IMR-90 (cell line): ENCODE measurements at regions not wholly inside any gene's neighbourhood (a gene's known extent, or its start where the extent isn't known, plus 50 kb on each side); places are given as distances from the start of the nearest gene placed in this dataset.

Experiments
- ATAC-seq: fragments of 200-7000 bp; cut with Tn5 transposase; 2 replicates; pipeline ENCODE4 v1.9.1; 2020; ENCODE audit warnings: low read depth, mild to moderate bottlenecking, moderate library complexity
- BruUV-seq: library from RNA; stranded (reverse); fragments of 400-500 nt; replicated peaks from 2 replicates; lab custom pipeline; 2021; lab: Mats Ljungman, UMichigan
- CTCF ChIA-PET: fragments of 300-600 bp; formaldehyde crosslinking; extraction: SDS; loops from one replicate; lab custom pipeline; 2021; ENCODE audit warnings: antibody characterized with exemption; lab: Yijun Ruan, JAX
- POLR2A ChIA-PET: fragments of 300-600 bp; sonication (Branson Sonifier 250); formaldehyde crosslinking; loops from one replicate; lab custom pipeline; 2022; ENCODE audit warnings: antibody characterized with exemption; ENCODE audit not compliant: unreplicated experiment; lab: Charles Lee
- DNase-seq: peaks from one replicate; pipeline ENCODE4 v3.0.0; 2013
- H2AFZ ChIP-seq: replicated peaks from 2 replicates; pipeline ENCODE3; 2013; ENCODE audit warnings: low read length, mild to moderate bottlenecking; ENCODE audit not compliant: poor library complexity
- H2AK5ac ChIP-seq: 2 replicates; pipeline ENCODE4 v1.6.1; 2013; ENCODE audit warnings: low read depth, low read length, inconsistent platforms
- H2AK9ac ChIP-seq: replicated peaks from 2 replicates; pipeline ENCODE3; 2013; ENCODE audit warnings: mild to moderate bottlenecking, low read depth, low read length, moderate library complexity; ENCODE audit not compliant: poor library complexity
- H2BK120ac ChIP-seq: 2 replicates; pipeline ENCODE4 v1.6.1; 2013; ENCODE audit warnings: low read depth, low read length, inconsistent platforms
- H2BK15ac ChIP-seq: 3 replicates; pipeline ENCODE4 v1.6.1; 2013; ENCODE audit warnings: low read depth, low read length, inconsistent platforms
- H2BK20ac ChIP-seq: 2 replicates; pipeline ENCODE4 v1.6.1; 2013; ENCODE audit warnings: low read depth, mild to moderate bottlenecking, inconsistent platforms, low read length, moderate library complexity
- H2BK5ac ChIP-seq: 2 replicates; pipeline ENCODE4 v1.6.1; 2013; ENCODE audit warnings: mild to moderate bottlenecking, low read depth, low read length, inconsistent platforms; ENCODE audit not compliant: poor library complexity, severe bottlenecking
- H3K14ac ChIP-seq: replicated peaks from 2 replicates; pipeline ENCODE4 v1.6.1; 2013; ENCODE audit warnings: low read depth, low read length, inconsistent platforms
- H3K18ac ChIP-seq: 2 replicates; pipeline ENCODE4 v1.6.1; 2013; ENCODE audit warnings: low read depth, low read length, control low read depth
- H3K23ac ChIP-seq: 2 replicates; pipeline ENCODE4 v1.6.1; 2013; ENCODE audit warnings: low read depth, low read length, inconsistent platforms
- H3K27ac ChIP-seq: 2 replicates; pipeline ENCODE4 v1.5.1; 2013; ENCODE audit warnings: mild to moderate bottlenecking, control low read depth, low read length; ENCODE audit not compliant: insufficient read depth
- H3K27me3 ChIP-seq: 2 replicates; pipeline ENCODE4 v1.6.1; 2013; ENCODE audit warnings: low read length; ENCODE audit not compliant: control insufficient read depth, insufficient read depth
- H3K36me3 ChIP-seq: 2 replicates; pipeline ENCODE4 v1.6.1; 2013; ENCODE audit warnings: low read length, mixed read lengths; ENCODE audit not compliant: control insufficient read depth, insufficient read depth
- H3K4ac ChIP-seq: 2 replicates; pipeline ENCODE4 v1.6.1; 2013; ENCODE audit warnings: low read depth, low read length, inconsistent platforms
- H3K4me1 ChIP-seq: 2 replicates; pipeline ENCODE4 v1.6.1; 2013; ENCODE audit warnings: low read length, mixed read lengths; ENCODE audit not compliant: control insufficient read depth, insufficient read depth
- H3K4me2 ChIP-seq: 2 replicates; pipeline ENCODE4 v1.6.1; 2013; ENCODE audit warnings: low read depth, mild to moderate bottlenecking, control low read depth, low read length, moderate library complexity
- H3K4me3 ChIP-seq: 2 replicates; pipeline ENCODE4 v1.5.1; 2013; ENCODE audit warnings: low read depth, mild to moderate bottlenecking, control low read depth, low read length, moderate library complexity; ENCODE audit not compliant: insufficient read depth
- H3K56ac ChIP-seq: 2 replicates; pipeline ENCODE4 v1.6.1; 2013; ENCODE audit warnings: low read length, inconsistent platforms; ENCODE audit not compliant: insufficient read depth; ENCODE audit errors: extremely low read depth
- H3K79me1 ChIP-seq, 2 experiments: 2 replicates each; pipeline ENCODE4 v1.6.1; 2013; ENCODE audit warnings: low read length in 2 of 2, inconsistent platforms in 1 of 2, low read depth in 1 of 2
- H3K9ac ChIP-seq: 2 replicates; pipeline ENCODE4 v1.6.1; 2013; ENCODE audit warnings: low read depth, low read length, control low read depth
- H3K9me1 ChIP-seq: 2 replicates; pipeline ENCODE4 v1.6.1; 2013; ENCODE audit warnings: low read length, inconsistent platforms; ENCODE audit not compliant: insufficient read depth
- H3K9me3 ChIP-seq: 2 replicates; pipeline ENCODE4 v1.6.1; 2013; ENCODE audit warnings: low read length; ENCODE audit not compliant: control insufficient read depth, insufficient read depth
- H4K20me1 ChIP-seq: 2 replicates; pipeline ENCODE4 v1.6.1; 2013; ENCODE audit warnings: low read length, inconsistent platforms; ENCODE audit not compliant: insufficient read depth
- H4K5ac ChIP-seq: 2 replicates; pipeline ENCODE4 v1.6.1; 2013; ENCODE audit warnings: mild to moderate bottlenecking, low read depth, low read length, control low read depth
- H4K8ac ChIP-seq, 2 experiments: 2 replicates each; pipeline ENCODE4 v1.6.1; 2013; ENCODE audit warnings: low read depth in 2 of 2, low read length in 2 of 2, control low read depth in 1 of 2, inconsistent platforms in 1 of 2
- H4K91ac ChIP-seq: 2 replicates; pipeline ENCODE4 v1.6.1; 2013; ENCODE audit warnings: low read depth, low read length, inconsistent platforms; ENCODE audit not compliant: insufficient read depth
- BHLHE40 ChIP-seq: fragments of 150-350 bp; IDR thresholded peaks from 2 replicates; pipeline ENCODE4 v1.6.1; 2016; ENCODE audit warnings: mild to moderate bottlenecking, low read depth, low read length
- CEBPB ChIP-seq: IDR thresholded peaks from 2 replicates; pipeline ENCODE4 v1.6.1; 2012; ENCODE audit warnings: low read depth, low read length, improper control_type of control experiment
- CHD1 ChIP-seq: IDR thresholded peaks from 2 replicates; pipeline ENCODE4 v1.6.1; 2012; ENCODE audit warnings: low read depth, low read length, improper control_type of control experiment
- FOS ChIP-seq: fragments of 150-350 bp; IDR thresholded peaks from 2 replicates; pipeline ENCODE4 v1.6.1; 2016; ENCODE audit warnings: low read depth, low read length
- MAZ ChIP-seq: IDR thresholded peaks from 2 replicates; pipeline ENCODE4 v1.6.1; 2012; ENCODE audit warnings: low read depth, mild to moderate bottlenecking, low read length, improper control_type of control experiment, moderate library complexity, borderline replicate concordance
- NFE2L2 ChIP-seq: fragments of 150-350 bp; IDR thresholded peaks from 2 replicates; pipeline ENCODE4 v1.6.1; 2016; ENCODE audit warnings: low read depth, mild to moderate bottlenecking, low read length
- POLR2A ChIP-seq: IDR thresholded peaks from 2 replicates; pipeline ENCODE4 v1.6.1; 2012; ENCODE audit warnings: mild to moderate bottlenecking, low read depth, low read length
- RAD21 ChIP-seq: IDR thresholded peaks from 2 replicates; pipeline ENCODE4 v1.6.1; 2012; ENCODE audit warnings: low read length, improper control_type of control experiment
- RFX5 ChIP-seq: IDR thresholded peaks from 2 replicates; pipeline ENCODE4 v1.8.0; 2012; ENCODE audit warnings: low read depth, mild to moderate bottlenecking, low read length, moderate library complexity
- SMC3 ChIP-seq: fragments of 150-350 bp; IDR thresholded peaks from 2 replicates; pipeline ENCODE4 v1.6.1; 2016; ENCODE audit warnings: low read depth, mild to moderate bottlenecking, antibody characterized with exemption, low read length, moderate library complexity
- WGBS, 2 experiments: methylation state at CpG; one replicate each; pipeline versions ENCODE4 v1.1.5 to v1.1.7; 2013; ENCODE audit warnings: missing lambda C conversion rate in 2 of 2; ENCODE audit not compliant: insufficient read length in 1 of 2; ENCODE audit errors: extremely low coverage in 2 of 2; 5-methylcytosine and 5-hydroxymethylcytosine counted together
- dilution Hi-C: fragments of 300-500 bp; cut with HindIII; formaldehyde crosslinking; loops from one replicate; pipeline ENCODE4 v1.14.3; 2018; ENCODE audit warnings: low sequenced_read_pairs; ENCODE audit not compliant: unreplicated experiment
- in situ Hi-C: fragments of 300-500 bp; cut with MboI; formaldehyde crosslinking; loops from 3 replicates; pipeline ENCODE4 v1.14.3; 2019; ENCODE audit warnings: low sequenced_read_pairs, inconsistent platforms, mixed read lengths
- intact Hi-C: fragments of 100-400 bp; cut with micrococcal nuclease; formaldehyde crosslinking; loops from 2 replicates; pipeline ENCODE4 v1.10.0; 2022
- TF ChIP-seq, protein P1 (sequence below): conservative IDR thresholded peaks from 2 replicates; pipeline ENCODE4 v1.5.1; 2012; ENCODE audit warnings: mild to moderate bottlenecking, low read depth, low read length, improper control_type of control experiment
- TF ChIP-seq, protein P2 (sequence below): fragments of 150-350 bp; IDR thresholded peaks from 2 replicates; pipeline ENCODE4 v1.6.1; 2017; ENCODE audit warnings: mild to moderate bottlenecking, antibody characterized with exemption, low read length, low read depth
- TF ChIP-seq, protein P3 (sequence below): fragments of 150-350 bp; IDR thresholded peaks from 2 replicates; pipeline ENCODE4 v1.6.1; 2016; ENCODE audit warnings: low read depth, mild to moderate bottlenecking, low read length, moderate library complexity, borderline replicate concordance

DNA sequence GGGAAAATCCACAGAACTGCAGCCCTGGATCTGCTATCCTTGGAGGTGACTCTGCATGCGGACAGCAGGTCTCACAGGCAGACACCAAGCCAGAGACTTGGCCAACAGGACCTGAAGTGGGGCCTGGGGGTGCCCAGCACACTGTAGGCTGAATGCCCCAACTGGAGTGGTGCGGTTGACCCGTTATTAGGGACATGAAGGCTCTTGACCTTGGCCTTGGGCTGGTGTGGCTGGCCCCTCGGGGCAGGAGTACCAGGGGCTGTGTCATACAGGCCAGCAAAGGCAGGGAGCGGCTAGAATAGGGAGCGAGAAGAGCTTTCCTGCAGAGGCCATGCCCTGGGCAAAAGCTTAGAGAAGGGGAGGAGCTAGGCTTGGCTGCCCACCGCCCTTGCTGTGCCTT, 153.2 kb upstream of the MVB12B start:
- Histone ChIP-seq H4K91ac (no peak overlapping the region), H2AK5ac (no peak overlapping the region), H2AK9ac (no peak overlapping the region), H3K79me1 (no peaks in the 10 kb centered on the region), H3K23ac (no peak overlapping the region), H4K20me1 (no peaks in the 10 kb centered on the region), H2AFZ (no peak overlapping the region), H3K9me1 (no peaks in the 10 kb centered on the region), H3K4me1 (no peaks in the 10 kb centered on the region), H3K18ac (no peak overlapping the region), H3K14ac (no peak overlapping the region), H3K9ac (no peak overlapping the region), H3K36me3 (no peaks in the 10 kb centered on the region), H4K5ac (no peak overlapping the region), H2BK20ac (no peak overlapping the region), H2BK15ac (no peak overlapping the region), H3K4me3 (no peak overlapping the region), H2BK5ac (no peak overlapping the region), H3K56ac (no peak overlapping the region), H3K27ac (no peak overlapping the region), H4K8ac (no peak overlapping the region), H3K4ac (no peak overlapping the region), H3K4me2 (no peak overlapping the region), H2BK120ac (no peak overlapping the region), H3K27me3 (peaks cover 6% of the 10 kb centered on the region), H3K9me3 (no peaks in the 10 kb centered on the region)
- POLR2A ChIA-PET = no interaction called here
- BruUV-seq = no TSS peak
- CTCF ChIA-PET = no interaction called here
- in situ Hi-C loops (no loop called here), dilution Hi-C loops (no loop called here), intact Hi-C loops (no loop called here)
- WGBS, 2 experiments = 60% methylated on average over 2 of the region's 7 CpGs; no CpG with 5 or more reads in 1 of the 2 experiments
- DNase-seq (no peak), ATAC-seq (no peak)
- no peak for TF ChIP-seq MAZ
- no peak for TF ChIP-seq BHLHE40
- TF ChIP-seq CHD1 = no peak
- TF ChIP-seq SMC3 = no peak
- TF ChIP-seq, protein P1, sequence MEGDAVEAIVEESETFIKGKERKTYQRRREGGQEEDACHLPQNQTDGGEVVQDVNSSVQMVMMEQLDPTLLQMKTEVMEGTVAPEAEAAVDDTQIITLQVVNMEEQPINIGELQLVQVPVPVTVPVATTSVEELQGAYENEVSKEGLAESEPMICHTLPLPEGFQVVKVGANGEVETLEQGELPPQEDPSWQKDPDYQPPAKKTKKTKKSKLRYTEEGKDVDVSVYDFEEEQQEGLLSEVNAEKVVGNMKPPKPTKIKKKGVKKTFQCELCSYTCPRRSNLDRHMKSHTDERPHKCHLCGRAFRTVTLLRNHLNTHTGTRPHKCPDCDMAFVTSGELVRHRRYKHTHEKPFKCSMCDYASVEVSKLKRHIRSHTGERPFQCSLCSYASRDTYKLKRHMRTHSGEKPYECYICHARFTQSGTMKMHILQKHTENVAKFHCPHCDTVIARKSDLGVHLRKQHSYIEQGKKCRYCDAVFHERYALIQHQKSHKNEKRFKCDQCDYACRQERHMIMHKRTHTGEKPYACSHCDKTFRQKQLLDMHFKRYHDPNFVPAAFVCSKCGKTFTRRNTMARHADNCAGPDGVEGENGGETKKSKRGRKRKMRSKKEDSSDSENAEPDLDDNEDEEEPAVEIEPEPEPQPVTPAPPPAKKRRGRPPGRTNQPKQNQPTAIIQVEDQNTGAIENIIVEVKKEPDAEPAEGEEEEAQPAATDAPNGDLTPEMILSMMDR = no peak
- TF ChIP-seq, protein P2, sequence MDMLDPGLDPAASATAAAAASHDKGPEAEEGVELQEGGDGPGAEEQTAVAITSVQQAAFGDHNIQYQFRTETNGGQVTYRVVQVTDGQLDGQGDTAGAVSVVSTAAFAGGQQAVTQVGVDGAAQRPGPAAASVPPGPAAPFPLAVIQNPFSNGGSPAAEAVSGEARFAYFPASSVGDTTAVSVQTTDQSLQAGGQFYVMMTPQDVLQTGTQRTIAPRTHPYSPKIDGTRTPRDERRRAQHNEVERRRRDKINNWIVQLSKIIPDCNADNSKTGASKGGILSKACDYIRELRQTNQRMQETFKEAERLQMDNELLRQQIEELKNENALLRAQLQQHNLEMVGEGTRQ = no peak
- TF ChIP-seq POLR2A = no peak
- TF ChIP-seq FOS = no peak
- no peak for TF ChIP-seq CEBPB
- TF ChIP-seq RFX5 = no peak
- TF ChIP-seq, protein P3, sequence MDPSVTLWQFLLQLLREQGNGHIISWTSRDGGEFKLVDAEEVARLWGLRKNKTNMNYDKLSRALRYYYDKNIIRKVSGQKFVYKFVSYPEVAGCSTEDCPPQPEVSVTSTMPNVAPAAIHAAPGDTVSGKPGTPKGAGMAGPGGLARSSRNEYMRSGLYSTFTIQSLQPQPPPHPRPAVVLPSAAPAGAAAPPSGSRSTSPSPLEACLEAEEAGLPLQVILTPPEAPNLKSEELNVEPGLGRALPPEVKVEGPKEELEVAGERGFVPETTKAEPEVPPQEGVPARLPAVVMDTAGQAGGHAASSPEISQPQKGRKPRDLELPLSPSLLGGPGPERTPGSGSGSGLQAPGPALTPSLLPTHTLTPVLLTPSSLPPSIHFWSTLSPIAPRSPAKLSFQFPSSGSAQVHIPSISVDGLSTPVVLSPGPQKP = no peak
- TF ChIP-seq NFE2L2 = no peak
- no peak for TF ChIP-seq RAD21
